KMS-11 (cell line): ENCODE measurements at regions not wholly inside any gene's neighbourhood (a gene's known extent, or its start where the extent isn't known, plus 50 kb on each side); places are given as distances from the start of the nearest gene placed in this dataset.

Source experiments
- H2AFZ ChIP-seq: fragments of 200-600 bp; sonication (generic); 2 replicates; pipeline ENCODE4 v1.6.1; 2016; ENCODE audit warnings: antibody characterized with exemption, mixed run types, low read depth
- H3K27ac ChIP-seq: fragments of 200-600 bp; sonication (generic); 2 replicates; pipeline ENCODE4 v1.6.1; 2016; ENCODE audit warnings: mild to moderate bottlenecking, mixed run types
- H3K27me3 ChIP-seq: fragments of 200-600 bp; sonication (generic); 2 replicates; pipeline ENCODE4 v1.6.1; 2017; ENCODE audit warnings: mild to moderate bottlenecking, low read depth, mixed run types, moderate library complexity; ENCODE audit not compliant: insufficient read depth
- H3K36me3 ChIP-seq: fragments of 200-600 bp; sonication (generic); 2 replicates; pipeline ENCODE4 v1.6.1; 2017; ENCODE audit warnings: mild to moderate bottlenecking, mixed run types; ENCODE audit not compliant: insufficient read depth
- H3K4me1 ChIP-seq: fragments of 200-600 bp; sonication (generic); 2 replicates; pipeline ENCODE4 v1.6.1; 2016; ENCODE audit warnings: mild to moderate bottlenecking, low read depth, mixed run types; ENCODE audit not compliant: poor library complexity, severe bottlenecking
- H3K4me2 ChIP-seq: fragments of 200-600 bp; sonication (generic); 2 replicates; pipeline ENCODE4 v1.7.0; 2016; ENCODE audit warnings: mild to moderate bottlenecking, mixed run types
- H3K4me3 ChIP-seq: fragments of 200-600 bp; sonication (generic); IDR thresholded peaks from 2 replicates; pipeline ENCODE4 v1.6.1; 2017; ENCODE audit warnings: low read depth, low read length, mixed read lengths; ENCODE audit not compliant: insufficient read depth
- H3K79me2 ChIP-seq: fragments of 200-600 bp; sonication (generic); 2 replicates; pipeline ENCODE4 v1.6.1; 2016; ENCODE audit warnings: low read depth, mixed run types; ENCODE audit not compliant: insufficient read depth
- H3K9ac ChIP-seq: fragments of 200-600 bp; sonication (generic); 2 replicates; pipeline ENCODE4 v1.6.1; 2016; ENCODE audit warnings: mild to moderate bottlenecking, mixed run types
- H4K20me1 ChIP-seq: fragments of 200-600 bp; sonication (generic); 2 replicates; pipeline ENCODE4 v1.6.1; 2016; ENCODE audit warnings: mild to moderate bottlenecking, mixed run types; ENCODE audit not compliant: insufficient read depth
- CTCF ChIP-seq: fragments of 200-600 bp; sonication (generic); conservative IDR thresholded peaks from 2 replicates; pipeline ENCODE4 v1.6.1; 2017; ENCODE audit warnings: low read depth, mild to moderate bottlenecking, antibody characterized with exemption, low read length, moderate library complexity, mixed read lengths

GRCh38 chr20:61057443-61058121 is 194.5 kb upstream of the CDH4 start:
- H3K79me2 ChIP-seq, result no peaks in the 10 kb centered on the region
- H3K4me2 ChIP-seq, result no peak overlapping the region
- no peaks in the 10 kb centered on the region for H3K4me1 ChIP-seq
- H2AFZ ChIP-seq, result no peak overlapping the region
- no peaks in the 10 kb centered on the region for H4K20me1 ChIP-seq
- TF ChIP-seq CTCF, result no peak
- no peak overlapping the region for H3K4me3 ChIP-seq
- no peak overlapping the region for H3K9ac ChIP-seq
- no peak overlapping the region for H3K27ac ChIP-seq
- no peaks in the 10 kb centered on the region; the same call in 1 of the 2 replicates for H3K27me3 ChIP-seq
- no peaks in the 10 kb centered on the region for H3K36me3 ChIP-seq

GRCh38 chr20:61061981-61062380 is 190.1 kb upstream of the CDH4 start:
- H3K4me1 ChIP-seq, result no peaks in the 10 kb centered on the region
- no peak overlapping the region for H3K4me3 ChIP-seq
- H3K27ac ChIP-seq, result no peak overlapping the region
- no peak overlapping the region for H2AFZ ChIP-seq
- no peak overlapping the region for H3K9ac ChIP-seq
- no peaks in the 10 kb centered on the region for H3K79me2 ChIP-seq
- H4K20me1 ChIP-seq, result no peaks in the 10 kb centered on the region
- H3K36me3 ChIP-seq, result no peaks in the 10 kb centered on the region
- TF ChIP-seq CTCF, result no peak
- no peak overlapping the region for H3K4me2 ChIP-seq
- no peaks in the 10 kb centered on the region for H3K27me3 ChIP-seq

GRCh38 chr20:61065853-61066252 is 186.2 kb upstream of the CDH4 start:
- Histone ChIP-seq H4K20me1 (no peaks in the 10 kb centered on the region), H3K27me3 (no peaks in the 10 kb centered on the region), H3K36me3 (no peaks in the 10 kb centered on the region), H3K4me2 (no peak overlapping the region), H3K4me3 (no peak overlapping the region), H3K27ac (no peak overlapping the region), H3K9ac (no peak overlapping the region), H3K79me2 (no peaks in the 10 kb centered on the region), H3K4me1 (no peaks in the 10 kb centered on the region), H2AFZ (no peak overlapping the region)
- TF ChIP-seq CTCF, result no peak

- no peaks in the 10 kb centered on the region for H3K36me3 ChIP-seq
- H3K27ac ChIP-seq, result no peak overlapping the region
- no peaks in the 10 kb centered on the region for H3K4me1 ChIP-seq
- no peak for TF ChIP-seq CTCF
- no peak overlapping the region for H3K4me3 ChIP-seq
- no peak overlapping the region for H2AFZ ChIP-seq
- no peaks in the 10 kb centered on the region for H3K79me2 ChIP-seq
- no peak overlapping the region for H3K4me2 ChIP-seq
- H3K27me3 ChIP-seq, result no peaks in the 10 kb centered on the region
- no peaks in the 10 kb centered on the region for H4K20me1 ChIP-seq
- no peak overlapping the region for H3K9ac ChIP-seq
These were observed 185.5 kb upstream of the CDH4 start for GRCh38 chr20:61066526-61066925.
